ENCODE measurements at regions not wholly inside any gene's neighbourhood (a gene's known extent, or its start where the extent isn't known, plus 50 kb on each side); places are given as distances from the start of the nearest gene placed in this dataset.

- no peak overlapping the region for H3K4me2 ChIP-seq
- no peaks in the 10 kb centered on the region for H3K4me1 Mint-ChIP-seq
- no peak overlapping the region for H3K27ac ChIP-seq
- no peak for DNase-seq (ENCODE audit: low spot score)
- peaks cover 14% of the 10 kb centered on the region for H3K4me1 ChIP-seq
- H3K27me3 ChIP-seq: no peaks in the 10 kb centered on the region
- peaks cover 19% of the 10 kb centered on the region for H3K27me3 Mint-ChIP-seq (ENCODE audit: insufficient read depth, low read depth)
- H3K27ac Mint-ChIP-seq: no peak overlapping the region
- no peaks in the 10 kb centered on the region for H3F3A ChIP-seq (ENCODE audit: low read depth)
- TF ChIP-seq EZH2phosphoT487 (IDR thresholded peaks at IDR 0.05): no peak
- TF ChIP-seq CTCF (IDR thresholded peaks at IDR 0.05): no peak
- no peaks in the 10 kb centered on the region for H3K36me3 ChIP-seq
- no peaks in the 10 kb centered on the region for H3K9me3 Mint-ChIP-seq
- H3K36me3 Mint-ChIP-seq: no peaks in the 10 kb centered on the region
- H3K9ac ChIP-seq: no peak overlapping the region
- no peaks in the 10 kb centered on the region for H3K79me2 ChIP-seq (ENCODE audit: low read depth)
- no peaks in the 10 kb centered on the region for H3K9me3 ChIP-seq (ENCODE audit: low read depth)
- H4K20me1 ChIP-seq (ENCODE audit: low read depth): no peaks in the 10 kb centered on the region
- no peak overlapping the region for H3K4me3 Mint-ChIP-seq
- H2AFZ ChIP-seq (replicated peaks): no peak overlapping the region
- no peak overlapping the region for H3K4me3 ChIP-seq
Observed at GRCh38 chr3:72661115-72661457, 187.2 kb downstream of the SHQ1 start.

DNA sequence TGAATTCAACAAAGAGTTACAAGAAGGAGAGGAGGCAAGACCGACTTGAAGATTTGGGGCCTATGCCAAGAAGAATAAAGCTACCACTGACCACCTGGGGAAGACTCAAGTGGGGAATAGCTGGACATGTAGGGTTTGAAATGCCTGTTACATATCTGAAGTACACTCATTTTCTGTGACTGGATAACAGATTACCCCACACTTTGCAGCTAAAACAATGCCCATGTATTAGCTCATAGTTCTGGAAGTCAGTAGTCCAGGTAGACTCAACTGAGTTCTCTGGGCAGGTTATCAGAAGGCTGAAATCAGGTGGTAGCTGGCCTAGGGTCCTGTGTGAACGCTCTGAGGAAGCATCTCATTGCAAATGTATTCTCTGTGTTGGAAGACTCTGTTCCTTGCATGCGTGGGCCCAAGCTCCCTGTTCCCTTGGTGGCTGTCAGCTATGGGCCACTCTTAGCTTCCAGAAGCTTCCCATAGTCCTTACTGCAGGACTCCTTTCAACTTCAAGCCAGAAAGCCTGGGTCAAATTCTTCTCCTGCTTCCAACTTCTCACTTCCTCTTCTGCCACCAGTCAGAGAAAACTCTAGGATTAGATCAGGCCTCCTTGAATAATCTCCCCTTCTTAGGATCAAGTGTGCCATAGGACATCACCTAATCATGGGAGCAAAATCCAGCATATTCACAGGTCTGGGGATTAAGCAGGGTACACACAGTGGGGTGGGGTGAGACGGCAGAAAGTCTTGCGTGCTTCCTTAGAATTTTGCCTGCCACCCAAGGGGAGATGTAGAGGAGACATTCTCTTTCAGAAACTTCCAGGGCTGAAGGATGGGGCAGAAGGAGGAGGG lies 187.8 kb downstream of the SHQ1 start:
- Histone ChIP-seq H3K4me3 (no peak overlapping the region), H3K79me2 (ENCODE audit: low read depth) (no peaks in the 10 kb centered on the region), H2AFZ (replicated peaks) (no peak overlapping the region)

GRCh38 chr3:72659596-72659995 lies 188.6 kb downstream of the SHQ1 start:
- Histone ChIP-seq H3K9me3 (ENCODE audit: low read depth) (no peaks in the 10 kb centered on the region), H2AFZ (replicated peaks) (no peak overlapping the region), H3K79me2 (ENCODE audit: low read depth) (no peaks in the 10 kb centered on the region), H3K36me3 (no peaks in the 10 kb centered on the region), H3K4me2 (no peak overlapping the region), H3K4me3 (no peak overlapping the region), H3K27ac (no peak overlapping the region), H3K27me3 (no peaks in the 10 kb centered on the region), H4K20me1 (ENCODE audit: low read depth) (no peaks in the 10 kb centered on the region), H3K4me1 (peaks cover 23% of the 10 kb centered on the region), H3K9ac (no peak overlapping the region), H3F3A (ENCODE audit: low read depth) (no peaks in the 10 kb centered on the region)
- no peak for DNase-seq (ENCODE audit: low spot score)
- no peak overlapping the region for H3K4me3 Mint-ChIP-seq
- H3K27ac Mint-ChIP-seq: no peak overlapping the region
- no peaks in the 10 kb centered on the region for H3K36me3 Mint-ChIP-seq
- peaks cover 15% of the 10 kb centered on the region for H3K27me3 Mint-ChIP-seq (ENCODE audit: insufficient read depth, low read depth)
- no peak for TF ChIP-seq EZH2 (IDR thresholded peaks at IDR 0.05)
- TF ChIP-seq EZH2phosphoT487 (IDR thresholded peaks at IDR 0.05): no peak
- TF ChIP-seq CTCF (IDR thresholded peaks at IDR 0.05): no peak
- no peaks in the 10 kb centered on the region for H3K9me3 Mint-ChIP-seq
- peaks cover 5% of the 10 kb centered on the region for H3K4me1 Mint-ChIP-seq

More for the DNA sequence above, 187.8 kb downstream of the SHQ1 start:
- Mint-ChIP-seq H3K27ac (no peak overlapping the region), H3K4me1 (no peaks in the 10 kb centered on the region), H3K27me3 (ENCODE audit: insufficient read depth, low read depth) (peaks cover 17% of the 10 kb centered on the region), H3K9me3 (no peaks in the 10 kb centered on the region), H3K4me3 (no peak overlapping the region), H3K36me3 (no peaks in the 10 kb centered on the region)
- Histone ChIP-seq H3F3A (ENCODE audit: low read depth) (no peaks in the 10 kb centered on the region), H3K9me3 (ENCODE audit: low read depth) (no peaks in the 10 kb centered on the region), H3K27me3 (no peaks in the 10 kb centered on the region), H4K20me1 (ENCODE audit: low read depth) (no peaks in the 10 kb centered on the region), H3K27ac (no peak overlapping the region), H3K4me2 (no peak overlapping the region), H3K9ac (no peak overlapping the region), H3K4me1 (peaks cover 16% of the 10 kb centered on the region), H3K36me3 (no peaks in the 10 kb centered on the region)
- no peak for DNase-seq (ENCODE audit: low spot score)
- TF ChIP-seq EZH2 (IDR thresholded peaks at IDR 0.05) (no peak), EZH2phosphoT487 (IDR thresholded peaks at IDR 0.05) (no peak), CTCF (IDR thresholded peaks at IDR 0.05) (no peak)
